Cardiac fibroblast (primary cell): ENCODE measurements at regions not wholly inside any gene's neighbourhood (a gene's known extent, or its start where the extent isn't known, plus 50 kb on each side); places are given as distances from the start of the nearest gene placed in this dataset.

Experiments used
- DNase-seq, 2 donors: peaks; one replicate each; pipeline versions ENCODE4 v3.0.0 to v3.0.0-alpha.2; 2010; ENCODE audit warnings: low read depth in 2 of 2
- H3K4me3 ChIP-seq, 2 donors: replicated peaks in 1 of 2; 1 replicate in 1 of 2; 2 replicates in 1 of 2; pipeline ENCODE4 v1.5.1; 2011; ENCODE audit warnings: low read depth in 2 of 2, low read length in 2 of 2, mild to moderate bottlenecking in 2 of 2, moderate library complexity in 1 of 2
- CTCF ChIP-seq: IDR thresholded peaks from one replicate; pipeline ENCODE4 v1.5.1; 2011; ENCODE audit warnings: low read depth, mild to moderate bottlenecking, low read length, inconsistent platforms

GRCh38 chr17:33986088-33986487 lies 269.0 kb upstream of the CCL2 start:
- no peak for DNase-seq
- no peak for TF ChIP-seq CTCF
- H3K4me3 ChIP-seq = no peak overlapping the region

- H3K4me3 ChIP-seq = no peak overlapping the region
- no peak for DNase-seq
- no peak for TF ChIP-seq CTCF
These were observed 268.5 kb upstream of the CCL2 start for GRCh38 chr17:33986566-33986965.

- TF ChIP-seq CTCF = no peak
- DNase-seq = no peak
- no peak overlapping the region for H3K4me3 ChIP-seq
These were observed 267.9 kb upstream of the CCL2 start for GRCh38 chr17:33987162-33987561.

DNA sequence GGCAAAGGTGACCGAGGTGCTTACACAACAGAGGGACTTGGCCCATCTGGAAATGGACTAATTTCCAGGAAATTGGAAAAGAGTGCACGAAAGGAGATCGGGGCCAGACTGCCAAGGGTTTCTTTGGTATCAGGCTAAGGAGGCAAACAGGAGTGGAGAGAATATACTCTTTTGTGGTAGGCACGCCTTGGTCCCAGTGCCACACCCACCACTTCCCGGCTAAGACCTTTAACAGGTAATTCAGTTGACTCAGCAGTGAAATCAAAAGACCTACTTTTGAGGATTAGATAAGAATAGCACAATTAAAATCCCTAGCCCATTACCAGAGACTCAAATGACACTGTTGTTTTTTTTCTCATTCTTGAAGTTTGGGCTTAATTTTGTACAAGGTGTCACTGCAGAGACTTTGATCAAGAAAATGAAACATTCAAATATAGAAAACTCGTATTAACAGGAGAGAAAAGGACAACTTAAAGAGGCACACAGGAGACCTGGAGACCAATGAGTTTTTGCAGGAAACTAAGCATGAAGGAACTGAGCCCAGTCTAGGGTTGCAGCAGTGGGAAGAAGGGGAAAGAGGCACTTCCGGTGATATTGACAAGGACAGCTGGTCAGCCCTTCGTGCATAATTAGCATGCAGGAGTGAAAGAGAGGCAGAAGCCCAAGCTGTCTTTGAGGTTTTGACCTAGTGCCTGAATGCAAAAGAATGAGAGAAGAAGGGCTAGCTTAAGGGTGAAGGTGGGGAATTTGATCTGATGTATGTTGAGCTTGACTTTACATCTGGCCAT lies 265.5 kb upstream of the CCL2 start:
- DNase-seq = no peak
- TF ChIP-seq CTCF = no peak
- no peak overlapping the region for H3K4me3 ChIP-seq

DNA sequence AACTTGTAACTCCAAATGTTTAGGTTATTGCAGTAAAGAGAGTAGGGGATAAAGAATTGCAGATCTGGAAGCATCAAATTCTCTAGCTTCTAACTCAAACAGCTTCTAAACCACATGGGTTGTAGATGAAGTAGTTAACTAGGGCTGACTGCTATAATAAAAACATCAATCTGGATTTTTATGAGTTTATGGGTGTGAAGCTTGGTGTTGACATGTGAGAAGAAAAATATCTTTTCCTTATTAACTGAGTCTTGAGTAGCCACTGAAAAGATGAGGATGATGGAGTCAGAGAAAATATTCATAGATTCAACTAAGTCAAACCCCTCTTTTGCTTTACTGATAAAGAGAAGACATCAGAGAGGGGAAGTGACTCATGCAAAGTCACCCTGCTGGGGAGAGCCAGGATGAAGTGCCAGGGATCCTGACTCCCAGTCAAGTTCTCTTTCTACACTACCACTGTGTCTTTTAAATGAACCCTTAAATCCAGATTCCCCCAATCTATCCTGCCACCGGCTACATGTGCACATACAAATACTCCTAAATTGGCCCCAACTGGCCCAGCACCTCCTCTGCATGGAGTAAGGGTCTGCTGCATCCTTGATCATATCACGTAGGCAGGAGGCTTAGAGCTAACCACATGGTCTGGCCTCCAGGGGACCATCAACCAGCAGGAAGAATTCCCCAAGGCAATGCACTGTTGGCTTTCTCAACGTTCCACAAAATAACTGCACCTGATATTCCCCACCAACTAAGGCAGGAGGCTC lies 264.0 kb upstream of the CCL2 start:
- TF ChIP-seq CTCF = no peak
- no peak for DNase-seq
- no peak overlapping the region for H3K4me3 ChIP-seq

DNA sequence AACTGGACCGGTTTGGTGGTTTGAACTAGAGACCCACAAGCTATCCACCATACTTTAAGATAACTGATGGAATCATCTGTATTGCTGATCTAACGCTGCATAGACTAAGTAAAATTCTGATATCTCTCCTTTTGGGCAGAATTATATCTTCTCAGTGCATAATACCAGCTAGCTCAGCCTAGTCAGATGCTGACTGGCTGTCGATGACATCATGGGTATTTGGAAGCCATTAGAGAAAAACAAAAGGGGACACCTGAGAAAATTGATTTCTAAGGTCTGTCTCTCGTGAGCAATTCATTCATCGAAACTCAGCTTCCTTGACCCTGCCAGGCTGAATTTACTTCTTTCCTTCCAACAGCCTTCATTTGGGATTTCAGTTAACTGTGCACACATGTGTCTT lies 263.0 kb upstream of the CCL2 start:
- no peak for TF ChIP-seq CTCF
- H3K4me3 ChIP-seq = no peak overlapping the region
- DNase-seq = no peak
